Fibroblast of lung (primary cell): ENCODE measurements at regions not wholly inside any gene's neighbourhood (a gene's known extent, or its start where the extent isn't known, plus 50 kb on each side); places are given as distances from the start of the nearest gene placed in this dataset.

Experiments
- EZH2 ChIP-seq: IDR thresholded peaks from 2 replicates; pipeline ENCODE4 v1.5.1; 2012; ENCODE audit warnings: low read length, control low read depth, mild to moderate bottlenecking; ENCODE audit errors: missing control alignments
- TF ChIP-seq, protein P1 (sequence below), 2 donors: IDR thresholded peaks in 1 of 2; conservative IDR thresholded peaks in 1 of 2; 1 replicate in 1 of 2; 2 replicates in 1 of 2; pipeline ENCODE4 v1.5.1; 2011 to 2012; ENCODE audit warnings: low read length in 2 of 2, control low read depth in 1 of 2, inconsistent platforms in 1 of 2, low read depth in 1 of 2, mild to moderate bottlenecking in 1 of 2

GRCh38 chr4:134911941-134912340 lies 710.4 kb upstream of the PABPC4L start:
- TF ChIP-seq, protein P1, sequence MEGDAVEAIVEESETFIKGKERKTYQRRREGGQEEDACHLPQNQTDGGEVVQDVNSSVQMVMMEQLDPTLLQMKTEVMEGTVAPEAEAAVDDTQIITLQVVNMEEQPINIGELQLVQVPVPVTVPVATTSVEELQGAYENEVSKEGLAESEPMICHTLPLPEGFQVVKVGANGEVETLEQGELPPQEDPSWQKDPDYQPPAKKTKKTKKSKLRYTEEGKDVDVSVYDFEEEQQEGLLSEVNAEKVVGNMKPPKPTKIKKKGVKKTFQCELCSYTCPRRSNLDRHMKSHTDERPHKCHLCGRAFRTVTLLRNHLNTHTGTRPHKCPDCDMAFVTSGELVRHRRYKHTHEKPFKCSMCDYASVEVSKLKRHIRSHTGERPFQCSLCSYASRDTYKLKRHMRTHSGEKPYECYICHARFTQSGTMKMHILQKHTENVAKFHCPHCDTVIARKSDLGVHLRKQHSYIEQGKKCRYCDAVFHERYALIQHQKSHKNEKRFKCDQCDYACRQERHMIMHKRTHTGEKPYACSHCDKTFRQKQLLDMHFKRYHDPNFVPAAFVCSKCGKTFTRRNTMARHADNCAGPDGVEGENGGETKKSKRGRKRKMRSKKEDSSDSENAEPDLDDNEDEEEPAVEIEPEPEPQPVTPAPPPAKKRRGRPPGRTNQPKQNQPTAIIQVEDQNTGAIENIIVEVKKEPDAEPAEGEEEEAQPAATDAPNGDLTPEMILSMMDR (conservative IDR thresholded peaks at IDR 0.05 in 1 of 2, IDR thresholded peaks at IDR 0.05 in 1 of 2; ENCODE audit: low read depth in 1 of 2, low read length in 2 of 2): no peak
- no peak for TF ChIP-seq EZH2
